Lower leg skin (tissue), 4 donors: ENCODE measurements at regions not wholly inside any gene's neighbourhood (a gene's known extent, or its start where the extent isn't known, plus 50 kb on each side); places are given as distances from the start of the nearest gene placed in this dataset.

Source experiments
- DNase-seq, 2 donors: peaks; one replicate each; pipeline ENCODE4 v3.0.0-alpha.2; 2019; ENCODE audit warnings: low spot score in 2 of 2
- H3K4me3 ChIP-seq: fragments of 200-600 bp; sonication (generic); 2 replicates; pipeline ENCODE4 v1.5.1; 2017; ENCODE audit warnings: mild to moderate bottlenecking, low read depth; ENCODE audit not compliant: poor library complexity, severe bottlenecking
- CTCF ChIP-seq, 3 donors: fragments of 450-650 bp; IDR thresholded peaks; one replicate each; pipeline ENCODE4 v1.5.1; 2016; ENCODE audit warnings: antibody characterized with exemption in 3 of 3, mild to moderate bottlenecking in 3 of 3, moderate library complexity in 2 of 3
- POLR2A ChIP-seq, 2 donors: fragments of 450-650 bp; IDR thresholded peaks; one replicate each; pipeline ENCODE4 v1.6.1; 2016 to 2017; ENCODE audit warnings: antibody characterized with exemption in 2 of 2, mild to moderate bottlenecking in 1 of 2, moderate library complexity in 1 of 2
- WGBS, 2 donors: methylation state at CpG; one replicate each; pipeline ENCODE4 v1.1.5; 2018; 5-methylcytosine and 5-hydroxymethylcytosine counted together
- intact Hi-C: fragments of 100-400 bp; cut with DNase I; formaldehyde crosslinking; loops from one replicate; pipeline ENCODE4 v1.15.0; 2023; ENCODE audit warnings: low total_unique reads

- H3K4me3 ChIP-seq = no peak overlapping the region
These were observed 149.2 kb downstream of the LY86 start for GRCh38 chr6:6737671-6738070.

GRCh38 chr6:6738108-6738507 is 149.6 kb downstream of the LY86 start:
- TF ChIP-seq POLR2A (IDR thresholded peaks at IDR 0.05) (no peak), CTCF (IDR thresholded peaks at IDR 0.05) (no peak)
- WGBS, 2 donors = 92 to 95% methylated on average over 2 of the region's 2 CpGs
- intact Hi-C loops = no loop called here

More at GRCh38 chr6:6737671-6738070, 149.2 kb downstream of the LY86 start:
- intact Hi-C loops = no loop called here
- DNase-seq = no peak
- WGBS, 2 donors = 52 to 54% methylated on average over 6 of the region's 6 CpGs
- TF ChIP-seq POLR2A (IDR thresholded peaks at IDR 0.05) (no peak), CTCF (IDR thresholded peaks at IDR 0.05) (no peak)

GRCh38 chr6:6738922-6739716 is 150.6 kb downstream of the LY86 start:
- H3K4me3 ChIP-seq = no peak overlapping the region
- no peak for DNase-seq
- 66 to 73% methylated on average over 5 of the region's 5 CpGs for WGBS, 2 donors
- TF ChIP-seq CTCF (IDR thresholded peaks at IDR 0.05) = no peak
- no peak for TF ChIP-seq POLR2A (IDR thresholded peaks at IDR 0.05)
- intact Hi-C loops = no loop called here

More at GRCh38 chr6:6738108-6738507, 149.6 kb downstream of the LY86 start:
- DNase-seq = no peak
- H3K4me3 ChIP-seq = no peak overlapping the region

- WGBS, 2 donors = 93 to 98% methylated on average over 6 to 7 of the region's 7 CpGs
- no peak for DNase-seq
- intact Hi-C loops = no loop called here
- H3K4me3 ChIP-seq = no peak overlapping the region
- TF ChIP-seq CTCF (IDR thresholded peaks at IDR 0.05) (no peak), POLR2A (IDR thresholded peaks at IDR 0.05) (no peak)
These were observed 152.1 kb downstream of the LY86 start for GRCh38 chr6:6740595-6740994.

- no peak overlapping the region for H3K4me3 ChIP-seq
- TF ChIP-seq POLR2A (IDR thresholded peaks at IDR 0.05) = no peak
- no peak for TF ChIP-seq CTCF (IDR thresholded peaks at IDR 0.05)
- intact Hi-C loops = no loop called here
- WGBS, 2 donors = 72 to 74% methylated on average over 4 of the region's 4 CpGs
- DNase-seq = no peak
These were observed 152.7 kb downstream of the LY86 start for GRCh38 chr6:6741264-6741663.

GRCh38 chr6:6742535-6742934 is 154.0 kb downstream of the LY86 start:
- DNase-seq = no peak
- WGBS, 2 donors = 93 to 95% methylated on average over 2 of the region's 2 CpGs
- intact Hi-C loops = no loop called here
- TF ChIP-seq CTCF (IDR thresholded peaks at IDR 0.05) = no peak
- TF ChIP-seq POLR2A (IDR thresholded peaks at IDR 0.05) = no peak
- H3K4me3 ChIP-seq = no peak overlapping the region
